ENCODE measurements at regions not wholly inside any gene's neighbourhood (a gene's known extent, or its start where the extent isn't known, plus 50 kb on each side); places are given as distances from the start of the nearest gene placed in this dataset.

DNA sequence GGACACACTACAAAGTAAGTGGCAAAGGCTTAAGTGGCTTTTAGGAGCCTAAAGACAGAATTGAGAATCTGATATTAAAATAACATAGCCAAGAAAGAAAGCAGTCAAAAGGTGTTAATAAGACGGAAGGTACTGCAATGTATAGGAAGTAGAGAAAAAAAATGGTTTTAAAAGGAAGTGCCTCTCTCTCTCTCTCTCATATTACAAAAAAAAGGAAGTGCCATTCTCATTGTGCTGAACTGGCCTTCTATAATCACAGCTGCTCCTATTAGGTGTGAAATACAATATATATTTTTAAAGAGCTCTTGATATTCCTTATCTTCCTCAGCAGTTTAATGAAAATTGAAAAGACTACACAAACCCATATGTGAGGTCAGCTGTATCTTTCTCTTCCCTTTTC, 199.4 kb upstream of the NPVF start:
- Mint-ChIP-seq H3K9me3 (no peaks in the 10 kb centered on the region), H3K27ac (no peak overlapping the region)

DNA sequence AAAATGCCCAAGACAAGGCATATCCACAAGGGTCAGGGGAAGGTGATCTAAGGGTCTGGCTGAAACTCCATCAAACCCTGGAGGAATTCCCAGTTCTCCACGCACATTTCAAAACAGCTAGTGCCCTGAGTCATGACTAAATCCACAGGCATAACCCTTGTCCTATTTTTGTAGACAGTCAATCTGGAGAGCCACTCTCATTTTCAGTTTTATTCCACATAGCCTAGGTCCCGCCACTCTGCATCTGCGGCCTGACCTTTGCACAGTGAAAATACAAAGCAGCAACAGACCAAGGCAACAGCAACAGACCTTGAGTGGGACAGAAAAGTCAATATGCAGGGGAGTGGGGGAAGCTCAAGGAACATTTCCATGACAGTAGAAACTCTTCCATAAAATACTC, 201.4 kb upstream of the NPVF start:
- intact Hi-C loops (cut with DNase I, micrococcal nuclease): no loop called here
- ChIA-PET CTCF (no interaction called here), POLR2A (no interaction called here)
- Mint-ChIP-seq H3K27ac (no peak overlapping the region), H3K36me3 (ENCODE audit: low read depth) (no peaks in the 10 kb centered on the region), H3K27me3 (no peaks in the 10 kb centered on the region), H3K9me3 (no peaks in the 10 kb centered on the region), H3K4me1 (ENCODE audit: low read depth) (no peaks in the 10 kb centered on the region), H3K4me3 (no peak overlapping the region)
- DNase-seq: no peak
- no peaks in the 10 kb centered on the region for H3K36me3 ChIP-seq (ENCODE audit: insufficient read depth, low read length)
- ATAC-seq (ENCODE audit: poor library complexity): no peak
- no peaks in the 10 kb centered on the region for H3K27me3 ChIP-seq (ENCODE audit: control insufficient read depth in 1 of 2, insufficient read depth in 2 of 2, low read length in 2 of 2)
- no peaks in the 10 kb centered on the region for H3K4me1 ChIP-seq (ENCODE audit: insufficient read depth, low read length)
- TF ChIP-seq, protein P1, sequence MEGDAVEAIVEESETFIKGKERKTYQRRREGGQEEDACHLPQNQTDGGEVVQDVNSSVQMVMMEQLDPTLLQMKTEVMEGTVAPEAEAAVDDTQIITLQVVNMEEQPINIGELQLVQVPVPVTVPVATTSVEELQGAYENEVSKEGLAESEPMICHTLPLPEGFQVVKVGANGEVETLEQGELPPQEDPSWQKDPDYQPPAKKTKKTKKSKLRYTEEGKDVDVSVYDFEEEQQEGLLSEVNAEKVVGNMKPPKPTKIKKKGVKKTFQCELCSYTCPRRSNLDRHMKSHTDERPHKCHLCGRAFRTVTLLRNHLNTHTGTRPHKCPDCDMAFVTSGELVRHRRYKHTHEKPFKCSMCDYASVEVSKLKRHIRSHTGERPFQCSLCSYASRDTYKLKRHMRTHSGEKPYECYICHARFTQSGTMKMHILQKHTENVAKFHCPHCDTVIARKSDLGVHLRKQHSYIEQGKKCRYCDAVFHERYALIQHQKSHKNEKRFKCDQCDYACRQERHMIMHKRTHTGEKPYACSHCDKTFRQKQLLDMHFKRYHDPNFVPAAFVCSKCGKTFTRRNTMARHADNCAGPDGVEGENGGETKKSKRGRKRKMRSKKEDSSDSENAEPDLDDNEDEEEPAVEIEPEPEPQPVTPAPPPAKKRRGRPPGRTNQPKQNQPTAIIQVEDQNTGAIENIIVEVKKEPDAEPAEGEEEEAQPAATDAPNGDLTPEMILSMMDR (IDR thresholded peaks at IDR 0.05): no peak
- no peak overlapping the region for H3K4me3 ChIP-seq (ENCODE audit: low read length)
- no peaks in the 10 kb centered on the region for H3K9me3 ChIP-seq (ENCODE audit: control insufficient read depth in 1 of 2, insufficient read depth in 1 of 2, low read length in 2 of 2)
- no peak overlapping the region for H3K27ac ChIP-seq (ENCODE audit: low read depth in 1 of 2, low read length in 2 of 2)

More for the DNA sequence above, 199.4 kb upstream of the NPVF start:
- no peaks in the 10 kb centered on the region for H3K36me3 Mint-ChIP-seq (ENCODE audit: low read depth)
- ChIA-PET POLR2A (no interaction called here), CTCF (no interaction called here)
- no peaks in the 10 kb centered on the region for H3K4me1 Mint-ChIP-seq (ENCODE audit: low read depth)
- intact Hi-C loops (cut with DNase I, micrococcal nuclease): no loop called here
- no peak for ATAC-seq (ENCODE audit: poor library complexity)
- no peak overlapping the region for H3K27ac ChIP-seq (ENCODE audit: low read depth in 1 of 2, low read length in 2 of 2)
- H3K9me3 ChIP-seq (ENCODE audit: control insufficient read depth in 1 of 2, insufficient read depth in 1 of 2, low read length in 2 of 2): no peaks in the 10 kb centered on the region
- no peak for DNase-seq
- H3K4me3 ChIP-seq (ENCODE audit: low read length): no peak overlapping the region
- H3K4me1 ChIP-seq (ENCODE audit: insufficient read depth, low read length): no peaks in the 10 kb centered on the region
- no peak overlapping the region for H3K4me3 Mint-ChIP-seq
- no peaks in the 10 kb centered on the region for H3K27me3 Mint-ChIP-seq
- no peaks in the 10 kb centered on the region for H3K36me3 ChIP-seq (ENCODE audit: insufficient read depth, low read length)
- no peaks in the 10 kb centered on the region for H3K27me3 ChIP-seq (ENCODE audit: control insufficient read depth in 1 of 2, insufficient read depth in 2 of 2, low read length in 2 of 2)
- TF ChIP-seq, protein P1 (IDR thresholded peaks at IDR 0.05): no peak

DNA sequence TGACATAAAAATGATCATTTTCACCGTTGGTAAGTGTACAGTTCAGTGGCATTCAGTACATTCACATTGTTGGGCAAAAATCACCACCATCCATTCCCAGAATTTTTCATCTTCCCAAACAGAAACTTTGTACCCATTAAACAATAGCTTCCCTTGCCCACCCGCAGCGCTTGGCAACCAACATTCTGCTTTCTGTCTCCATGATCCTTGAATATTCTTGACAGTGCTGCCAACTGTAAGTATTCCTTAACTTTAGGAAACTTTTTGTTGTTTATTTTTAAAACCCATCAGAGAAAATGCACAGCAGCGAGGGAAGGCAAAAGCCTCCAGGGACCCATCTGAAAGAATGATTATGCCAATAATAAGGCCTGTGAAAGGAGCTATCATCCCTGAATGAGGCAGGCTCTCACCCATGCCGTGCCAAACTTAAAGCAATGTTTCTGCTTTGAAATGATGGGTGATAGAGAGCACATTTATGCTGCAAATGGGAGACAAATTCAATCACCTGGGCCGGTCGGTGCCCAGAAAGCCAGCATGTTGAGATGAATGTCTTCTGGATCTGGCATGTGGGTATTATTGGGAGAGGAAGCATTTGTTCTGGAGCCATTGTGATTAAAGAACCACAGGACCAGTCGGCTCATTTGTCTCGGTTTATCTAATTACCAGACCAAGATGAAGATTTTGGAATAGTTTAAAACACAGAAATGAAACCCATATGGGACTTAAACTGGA, 202.1 kb upstream of the NPVF start:
- Histone ChIP-seq H3K27ac (ENCODE audit: low read depth in 1 of 2, low read length in 2 of 2) (no peak overlapping the region), H3K36me3 (ENCODE audit: insufficient read depth, low read length) (no peaks in the 10 kb centered on the region), H3K9me3 (ENCODE audit: control insufficient read depth in 1 of 2, insufficient read depth in 1 of 2, low read length in 2 of 2) (no peaks in the 10 kb centered on the region), H3K27me3 (ENCODE audit: control insufficient read depth in 1 of 2, insufficient read depth in 2 of 2, low read length in 2 of 2) (no peaks in the 10 kb centered on the region), H3K4me3 (ENCODE audit: low read length) (no peak overlapping the region), H3K4me1 (ENCODE audit: insufficient read depth, low read length) (no peaks in the 10 kb centered on the region)
- intact Hi-C loops (cut with DNase I, micrococcal nuclease): no loop called here
- ATAC-seq (ENCODE audit: poor library complexity) (no peak), DNase-seq (no peak)
- Mint-ChIP-seq H3K4me3 (no peak overlapping the region), H3K4me1 (ENCODE audit: low read depth) (no peaks in the 10 kb centered on the region), H3K27ac (no peak overlapping the region), H3K27me3 (no peaks in the 10 kb centered on the region), H3K36me3 (ENCODE audit: low read depth) (no peaks in the 10 kb centered on the region), H3K9me3 (no peaks in the 10 kb centered on the region)
- ChIA-PET CTCF (no interaction called here), POLR2A (no interaction called here)
- TF ChIP-seq, protein P1 (IDR thresholded peaks at IDR 0.05): no peak
